NOMO-1 treated with dmso at 0.1 percent for 144 hours (cell line): ENCODE measurements at regions not wholly inside any gene's neighbourhood (a gene's known extent, or its start where the extent isn't known, plus 50 kb on each side); places are given as distances from the start of the nearest gene placed in this dataset.
A peak's percentile ranks its signal among the peaks of the same experiment; 100 is the strongest.

Experiments
- DNase-seq: peaks from one replicate; lab custom pipeline; 2025; ENCODE audit not compliant: unreplicated experiment; lab: John Stamatoyannopoulos, UW

GRCh38 chr6:22017272-22017671 lies 279.6 kb downstream of the PRL start:
- no peak for DNase-seq

GRCh38 chr6:22017766-22018165 lies 279.1 kb downstream of the PRL start:
- no peak for DNase-seq

- no peak for DNase-seq
Observed at GRCh38 chr6:22019857-22020256, 277.0 kb downstream of the PRL start.

DNA sequence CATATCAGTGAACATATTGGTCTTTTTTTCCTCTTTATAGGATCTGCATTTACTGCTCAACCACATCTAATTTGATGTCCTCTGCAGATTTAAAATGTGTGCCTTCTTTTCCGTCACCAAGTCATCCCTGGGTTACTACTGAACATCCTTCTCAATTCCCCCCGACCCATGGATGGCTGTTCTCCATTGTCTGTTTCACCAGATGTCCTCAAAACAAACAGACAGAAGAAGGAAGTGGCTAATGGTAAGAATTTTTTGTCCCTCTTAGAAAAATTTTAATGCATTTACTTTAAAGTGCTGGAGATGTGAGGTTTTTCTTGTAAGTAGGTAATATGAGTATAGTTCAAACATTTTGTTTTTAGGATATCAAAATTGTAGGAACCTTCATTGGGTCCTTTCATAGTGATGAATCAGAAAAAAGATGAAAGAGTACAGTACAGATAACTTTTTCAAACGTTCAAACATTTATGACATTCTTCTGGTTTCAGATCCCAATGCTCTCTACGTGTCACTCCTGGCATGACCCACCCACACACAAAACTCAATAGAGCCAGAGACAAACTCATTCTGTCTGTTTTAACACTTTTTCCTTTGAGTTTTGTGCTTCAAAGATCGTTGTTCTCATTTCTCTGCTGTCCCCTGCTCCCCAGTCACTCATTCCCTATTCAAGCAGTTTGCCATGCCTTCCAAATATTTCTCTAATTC lies 276.4 kb downstream of the PRL start:
- no peak for DNase-seq

DNA sequence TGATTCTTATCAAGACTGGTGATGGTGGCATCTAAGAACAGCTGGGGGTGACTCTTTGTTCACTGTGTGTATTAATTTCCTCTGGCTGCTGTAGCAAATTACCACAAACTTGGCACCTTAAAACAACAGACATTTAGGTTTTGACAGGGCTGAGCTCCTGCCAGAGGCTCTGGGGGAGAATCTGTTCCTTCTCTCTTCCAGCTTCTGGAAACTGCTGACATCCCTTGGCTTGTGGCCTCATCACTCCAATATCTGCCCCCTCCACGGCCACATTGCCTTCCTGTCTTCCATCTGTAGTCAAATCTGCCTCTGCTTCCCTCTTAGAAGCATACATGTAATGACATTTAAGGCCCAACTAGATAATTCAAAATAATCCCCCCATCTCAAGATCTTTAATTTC lies 274.9 kb downstream of the PRL start:
- no peak for DNase-seq

GRCh38 chr6:22023937-22024336 lies 272.9 kb downstream of the PRL start:
- no peak for DNase-seq

- no peak for DNase-seq
Observed at GRCh38 chr6:22024973-22025467, 271.8 kb downstream of the PRL start.

- peak; percentile 82 for DNase-seq
Observed at GRCh38 chr6:22025468-22026163, 271.2 kb downstream of the PRL start.

- no peak for DNase-seq
Observed at GRCh38 chr6:22026164-22026678, 270.6 kb downstream of the PRL start.

GRCh38 chr6:22027040-22027725 lies 269.7 kb downstream of the PRL start:
- DNase-seq, result no peak

- no peak for DNase-seq
Observed at GRCh38 chr6:22028403-22029090, 268.3 kb downstream of the PRL start.

- DNase-seq, result no peak
Observed at GRCh38 chr6:22029171-22029570, 267.7 kb downstream of the PRL start.

- no peak for DNase-seq
Observed at GRCh38 chr6:22030730-22031619, 265.9 kb downstream of the PRL start.

DNA sequence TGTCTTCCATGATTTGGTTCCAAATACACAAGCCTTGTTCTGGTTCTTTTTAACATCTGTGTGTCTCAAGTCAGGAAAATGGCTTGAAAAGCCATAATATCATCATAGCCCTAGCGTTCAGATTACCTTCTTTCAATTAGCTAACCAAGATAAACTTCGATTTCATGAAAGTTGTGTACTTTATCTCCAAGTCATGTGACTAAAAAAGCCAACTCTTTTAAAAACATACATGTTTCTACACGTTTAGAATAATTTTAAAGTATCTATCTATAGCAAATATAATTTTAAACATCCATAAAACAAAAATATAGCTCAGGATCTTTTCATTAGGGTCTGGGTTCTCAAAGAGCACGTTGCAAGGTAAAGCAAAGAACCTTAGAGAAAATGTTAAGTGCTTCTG lies 261.1 kb downstream of the PRL start:
- DNase-seq, result no peak

DNA sequence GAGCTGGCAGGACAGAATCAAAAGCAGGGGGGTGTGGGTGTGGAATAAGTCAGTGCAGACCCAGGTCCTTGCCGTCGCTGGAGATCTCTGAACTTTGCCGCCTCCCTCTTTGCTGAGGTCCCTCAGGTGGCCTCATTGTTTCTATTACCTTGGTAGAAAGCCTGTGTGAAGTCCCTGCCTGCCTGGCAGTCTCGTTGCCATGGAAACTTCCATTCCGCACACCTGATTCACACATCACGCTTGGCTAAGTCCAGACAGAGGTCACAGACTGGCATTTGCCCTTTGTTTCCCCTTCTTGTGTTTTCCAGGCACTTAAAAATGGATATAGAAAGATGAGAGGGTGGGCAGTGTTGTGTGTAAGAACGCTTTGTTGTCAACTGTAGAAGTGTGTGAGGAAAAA lies 260.6 kb downstream of the PRL start:
- no peak for DNase-seq

DNA sequence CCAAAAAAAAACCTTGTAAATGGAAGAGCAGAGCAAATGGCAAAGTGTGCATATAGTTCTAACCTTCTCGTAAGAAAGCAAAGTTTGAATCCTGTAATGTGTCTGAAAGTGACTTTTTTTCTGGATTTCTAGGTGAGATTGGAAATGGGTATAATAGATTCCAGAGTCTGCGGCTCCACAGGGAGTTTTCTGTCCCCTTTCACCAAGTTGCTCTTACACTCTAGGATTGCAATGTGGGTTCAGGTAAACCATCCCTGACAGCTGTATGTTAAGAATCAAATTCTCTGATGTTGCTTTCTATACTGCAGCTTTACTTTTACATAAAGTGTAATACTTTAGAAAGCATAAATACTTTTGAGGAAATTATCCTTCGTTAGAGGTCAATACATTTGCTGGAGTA lies 260.1 kb downstream of the PRL start:
- DNase-seq, result no peak

DNA sequence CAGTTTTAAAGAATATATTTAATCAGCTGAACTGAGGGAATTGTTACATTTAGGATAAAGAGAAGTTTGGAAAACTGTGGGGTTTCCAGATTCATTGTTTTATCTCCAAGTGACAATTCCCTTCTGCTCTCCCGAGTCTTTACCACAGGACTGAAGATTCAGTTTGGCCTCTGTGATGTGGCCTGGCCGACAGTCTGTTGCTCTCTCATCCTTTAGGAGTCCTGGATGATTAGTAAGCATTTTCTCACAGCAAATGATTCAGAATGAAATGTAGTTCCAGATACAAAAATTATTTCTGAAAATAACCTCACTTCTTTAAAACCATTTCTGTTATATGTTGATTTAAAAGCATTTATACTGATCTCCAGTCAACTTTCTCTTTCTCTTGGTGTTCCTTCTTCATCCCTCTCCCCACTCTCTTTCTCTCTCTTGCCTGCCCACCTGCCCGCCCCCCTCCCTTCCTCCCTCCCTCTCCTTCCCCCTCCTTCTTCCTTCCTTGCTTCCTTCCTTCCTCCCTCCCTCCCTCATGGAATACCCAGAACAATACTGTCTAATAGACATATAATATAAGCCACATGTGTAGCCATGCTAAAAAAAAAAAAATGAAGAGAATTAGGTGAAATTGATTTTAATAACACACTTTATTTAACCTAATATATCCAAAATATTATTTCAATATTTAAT lies 254.9 kb downstream of the PRL start:
- DNase-seq, result no peak

DNA sequence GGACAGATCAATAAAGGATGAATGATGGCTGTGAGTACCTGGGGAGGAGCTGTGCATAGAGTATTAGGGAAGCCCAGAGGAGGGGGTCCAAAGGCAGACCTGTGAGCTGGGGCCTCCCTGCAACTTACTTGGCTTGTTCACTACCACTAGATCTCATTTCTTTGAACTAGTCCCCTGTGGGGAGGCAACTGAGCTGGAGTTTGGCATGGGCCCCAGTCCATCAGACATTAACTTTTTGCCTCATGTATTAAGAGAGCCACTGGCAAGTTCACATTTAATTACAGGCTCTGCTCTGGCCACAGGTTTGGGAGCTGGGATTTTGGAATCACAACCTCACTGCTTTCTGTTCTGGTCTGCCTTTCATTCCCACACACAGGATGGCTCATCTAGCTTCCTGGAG lies 254.1 kb downstream of the PRL start:
- DNase-seq, result no peak

GRCh38 chr6:22043284-22043962 lies 253.4 kb downstream of the PRL start:
- DNase-seq, result no peak
